HG03558 (cell line): ENCODE measurements at regions not wholly inside any gene's neighbourhood (a gene's known extent, or its start where the extent isn't known, plus 50 kb on each side); places are given as distances from the start of the nearest gene placed in this dataset.
A peak's percentile ranks its signal among the peaks of the same experiment; 100 is the strongest.

Experiments
- ATAC-seq: cut with Tn5 transposase; IDR thresholded peaks from one replicate; pipeline ENCODE4 v1.9.1; 2021; ENCODE audit warnings: moderate number of reproducible peaks; ENCODE audit not compliant: unreplicated experiment; ENCODE audit errors: extremely low read depth

GRCh38 chr12:45665941-45666340 is 63.6 kb upstream of the ARID2 start:
- no peak for ATAC-seq

- no peak for ATAC-seq
Measured at GRCh38 chr12:45666396-45666795, 63.1 kb upstream of the ARID2 start.

GRCh38 chr12:45666816-45667215 is 62.7 kb upstream of the ARID2 start:
- ATAC-seq = no peak

GRCh38 chr12:45667761-45668160 is 61.7 kb upstream of the ARID2 start:
- ATAC-seq = no peak

- peak; percentile 0 for ATAC-seq
Measured at GRCh38 chr12:45668641-45669040, 60.9 kb upstream of the ARID2 start.

GRCh38 chr12:45669093-45669492 is 60.4 kb upstream of the ARID2 start:
- peak; percentile 73 for ATAC-seq

GRCh38 chr12:45669792-45670191 is 59.7 kb upstream of the ARID2 start:
- no peak for ATAC-seq

GRCh38 chr12:45670346-45671065 is 59.0 kb upstream of the ARID2 start:
- ATAC-seq = peak; percentile 48

- no peak for ATAC-seq
Measured at GRCh38 chr12:45671254-45671653, 58.3 kb upstream of the ARID2 start.

GRCh38 chr12:45674181-45674977 is 55.1 kb upstream of the ARID2 start:
- no peak for ATAC-seq

GRCh38 chr12:45675534-45675933 is 54.0 kb upstream of the ARID2 start:
- ATAC-seq = no peak
